ENCODE measurements at regions not wholly inside any gene's neighbourhood (a gene's known extent, or its start where the extent isn't known, plus 50 kb on each side); places are given as distances from the start of the nearest gene placed in this dataset.
A peak's percentile ranks its signal among the peaks of the same experiment; 100 is the strongest.
"Not testable (repeated sequence)": the region's sequence is repeated elsewhere in the genome, so short reads cannot be mapped to it uniquely, and the experiment has no call there.

DNA sequence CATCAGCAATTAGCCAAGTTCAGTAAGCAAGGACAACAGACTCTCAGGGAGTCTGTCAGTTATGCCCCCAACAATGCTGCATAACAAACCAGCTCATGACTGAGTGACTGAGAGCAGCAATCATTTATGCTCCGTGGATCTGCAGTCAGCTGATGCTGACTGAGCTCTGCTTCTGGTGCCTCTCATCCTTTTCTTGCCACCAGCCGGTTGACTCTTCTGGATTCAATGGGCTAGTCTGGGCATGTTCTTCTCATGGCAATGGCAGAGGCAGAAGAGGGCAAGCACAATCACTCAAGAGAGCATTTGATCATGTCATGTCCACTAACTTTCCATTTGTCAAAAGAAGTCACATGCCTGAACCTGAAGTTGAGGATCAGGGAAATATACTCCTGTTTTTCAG, 157.0 kb upstream of the NTRK2 start:
- DNase-seq: no peak

DNA sequence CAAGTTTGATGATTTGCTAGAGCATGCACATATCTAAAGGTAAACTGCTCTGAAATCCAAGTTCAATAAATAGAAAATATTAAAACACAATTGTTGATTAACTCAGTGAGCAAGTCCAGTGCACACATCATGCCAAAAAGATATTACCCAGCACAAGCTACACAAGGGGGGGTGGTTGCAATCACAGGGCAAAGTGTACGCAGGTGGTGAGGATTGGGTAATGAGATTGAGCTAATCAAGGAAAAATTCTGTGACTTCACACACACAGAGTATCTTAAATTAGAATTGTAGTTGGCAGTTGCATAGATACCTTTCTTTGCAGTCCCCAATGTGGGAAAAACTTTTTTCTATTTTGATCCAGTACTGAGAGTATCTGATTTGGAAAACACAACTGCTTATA, 156.1 kb upstream of the NTRK2 start:
- DNase-seq: peak; percentile 13

DNA sequence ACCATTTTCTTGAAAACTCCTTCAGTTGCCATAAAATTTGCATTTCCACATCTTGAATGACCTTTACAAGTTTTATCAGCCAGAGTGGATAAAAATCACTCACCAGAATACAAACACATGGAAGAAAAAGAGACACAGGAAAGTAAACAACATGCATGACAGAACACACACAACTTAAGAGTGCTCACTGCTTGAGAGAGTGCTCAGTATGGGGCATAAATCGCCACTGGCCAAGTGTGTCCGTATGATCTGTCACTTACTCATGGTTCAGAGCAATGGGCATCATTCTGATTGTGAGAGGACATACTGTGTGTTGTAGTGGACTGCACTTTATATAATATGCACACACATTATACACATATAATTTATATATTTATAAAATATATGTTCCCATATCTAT, 155.6 kb upstream of the NTRK2 start:
- peak; percentile 33 for DNase-seq

- no peak for DNase-seq
Observed at GRCh38 chr9:84514421-84514820, 155.1 kb upstream of the NTRK2 start.

GRCh38 chr9:84517026-84517425, 152.5 kb upstream of the NTRK2 start:
- DNase-seq: no peak

DNA sequence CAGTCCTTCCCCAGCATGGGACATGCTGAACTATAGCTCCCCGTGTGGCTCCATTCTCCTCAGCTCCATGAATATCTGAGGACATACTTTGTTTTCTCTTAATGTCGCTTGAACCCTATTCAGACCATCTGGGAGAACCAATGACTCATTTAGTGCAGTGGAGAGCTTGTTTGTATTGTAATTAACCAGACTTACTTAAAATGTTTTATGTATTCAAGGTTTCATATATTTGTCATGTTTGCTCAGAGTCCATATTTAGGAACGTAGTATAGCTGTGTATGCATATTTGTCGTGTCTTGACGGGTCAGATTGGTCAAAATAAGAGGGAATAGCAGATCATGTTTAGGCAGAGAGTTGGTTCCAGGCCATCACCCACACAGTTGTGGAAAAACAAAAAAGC, 150.1 kb upstream of the NTRK2 start:
- no peak for DNase-seq

DNA sequence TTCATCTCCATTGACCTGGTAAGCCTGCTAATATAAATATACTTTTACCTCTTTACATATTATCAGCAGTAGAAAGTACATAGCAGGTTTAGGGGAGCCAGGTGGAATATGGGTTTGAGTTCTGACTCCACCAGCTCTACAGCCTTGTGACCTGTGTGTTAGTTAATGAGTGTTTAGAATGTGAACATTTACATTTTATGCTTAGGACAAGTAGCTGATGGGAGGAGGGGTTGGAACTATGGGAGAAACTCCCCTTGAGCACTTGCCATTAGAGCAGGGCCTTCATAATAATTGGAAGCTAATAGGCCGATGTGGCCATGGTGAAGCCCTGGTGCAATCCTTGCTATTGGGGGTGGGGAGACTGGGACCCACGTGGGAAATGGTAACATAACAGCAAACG, 148.3 kb upstream of the NTRK2 start:
- no peak for DNase-seq

GRCh38 chr9:84526211-84526610, 143.3 kb upstream of the NTRK2 start:
- DNase-seq: not testable (repeated sequence)

- not testable (repeated sequence) for DNase-seq
Observed at GRCh38 chr9:84527060-84527720, 142.3 kb upstream of the NTRK2 start.

DNA sequence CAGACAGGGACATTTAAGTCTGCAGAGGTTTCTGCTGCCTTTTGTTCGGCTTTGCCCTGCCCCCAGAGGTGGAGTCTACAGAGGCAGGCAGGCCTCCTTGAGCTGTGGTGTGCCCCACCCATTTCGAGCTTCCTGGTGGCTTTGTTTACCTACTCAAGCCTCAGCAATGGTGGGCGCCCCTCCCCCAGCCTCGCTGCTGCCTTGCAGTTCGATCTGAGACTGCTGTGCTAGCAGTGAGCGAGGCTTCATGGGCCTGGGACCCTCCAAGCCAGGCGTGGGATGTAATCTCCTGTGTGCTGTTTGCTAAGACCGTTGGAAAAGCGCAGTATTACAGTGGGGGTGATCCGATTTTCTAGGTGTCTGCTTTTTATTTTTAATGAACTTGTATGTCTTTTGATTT, 133.6 kb upstream of the NTRK2 start:
- DNase-seq: not testable (repeated sequence)

DNA sequence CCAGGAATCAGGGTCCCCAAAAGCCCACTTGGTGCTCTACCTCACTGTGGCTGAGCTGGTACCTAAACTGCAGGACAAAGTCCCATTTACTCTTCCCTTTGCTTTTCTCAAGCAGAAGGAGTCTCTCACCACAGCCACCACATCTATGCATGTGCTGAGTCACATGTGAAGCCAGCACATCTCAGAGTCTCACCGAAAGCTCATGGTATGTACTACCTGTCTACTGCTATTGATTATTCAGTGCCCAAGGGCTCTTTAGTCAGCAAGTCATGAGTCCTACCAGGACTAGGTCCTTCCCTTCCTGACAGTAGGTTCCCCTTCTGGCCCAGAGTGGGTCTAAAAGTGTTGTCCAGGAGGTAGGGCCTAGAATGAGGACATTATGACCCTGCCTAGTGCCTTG, 130.7 kb upstream of the NTRK2 start:
- no peak for DNase-seq

DNA sequence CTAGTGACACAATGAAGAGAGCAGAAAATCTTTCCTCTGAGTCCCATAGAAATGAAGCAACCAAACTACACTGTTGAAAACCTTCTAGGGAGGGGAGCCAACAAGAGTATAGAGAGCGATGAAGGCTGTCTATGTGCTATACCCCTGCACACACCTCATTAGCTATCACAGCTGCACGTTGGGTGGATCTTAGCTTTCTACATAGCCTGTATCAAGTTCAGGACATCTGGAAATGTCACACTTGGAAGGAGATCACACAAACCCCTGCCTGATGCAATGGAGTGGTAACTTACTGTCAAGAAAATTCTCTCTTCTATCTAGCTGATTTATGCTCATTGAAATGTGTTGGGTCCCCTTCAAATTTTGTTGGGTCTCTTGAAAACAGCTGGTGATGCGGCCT, 127.0 kb upstream of the NTRK2 start:
- no peak for DNase-seq

GRCh38 chr9:84554069-84554664, 115.4 kb upstream of the NTRK2 start:
- DNase-seq: no peak

GRCh38 chr9:84556556-84556955, 113.0 kb upstream of the NTRK2 start:
- no peak for DNase-seq

DNA sequence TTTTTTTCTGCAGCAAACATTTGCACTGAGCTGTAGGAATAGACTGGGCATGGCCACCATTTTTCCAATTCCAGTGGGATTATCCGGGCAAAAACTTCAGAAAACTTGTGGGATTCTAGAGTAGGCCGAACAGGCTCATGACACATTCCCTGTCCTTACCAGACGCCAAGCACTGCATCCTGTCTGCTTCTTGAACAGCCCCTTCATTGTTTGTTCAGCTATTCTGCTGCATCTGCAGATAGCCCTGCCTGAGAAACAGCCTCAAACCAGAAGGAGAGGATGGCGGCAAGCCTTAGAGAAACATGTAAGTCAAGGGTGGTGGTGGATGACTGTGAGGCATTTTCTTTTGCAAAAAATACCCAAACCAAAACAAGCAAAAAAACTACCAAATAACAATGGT, 111.8 kb upstream of the NTRK2 start:
- DNase-seq: no peak

DNA sequence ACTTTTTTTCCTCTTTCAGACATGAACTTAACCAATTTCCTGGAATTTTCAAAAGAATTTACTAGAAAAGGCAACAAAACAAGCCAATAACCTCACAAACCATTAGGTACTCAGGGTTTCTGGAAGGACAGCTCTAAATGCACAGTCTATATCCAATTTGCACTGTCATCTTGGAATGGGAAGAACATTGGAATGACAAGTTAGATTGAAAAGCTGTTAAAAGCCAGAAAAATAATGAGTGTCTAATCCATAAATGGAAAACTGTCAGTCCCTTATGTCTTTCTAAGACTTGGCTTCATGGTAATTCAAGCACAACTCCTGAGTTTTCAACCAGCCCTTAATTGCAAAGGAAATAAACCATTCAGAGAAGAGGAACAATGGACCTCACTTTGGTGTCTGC, 105.8 kb upstream of the NTRK2 start:
- DNase-seq: no peak

DNA sequence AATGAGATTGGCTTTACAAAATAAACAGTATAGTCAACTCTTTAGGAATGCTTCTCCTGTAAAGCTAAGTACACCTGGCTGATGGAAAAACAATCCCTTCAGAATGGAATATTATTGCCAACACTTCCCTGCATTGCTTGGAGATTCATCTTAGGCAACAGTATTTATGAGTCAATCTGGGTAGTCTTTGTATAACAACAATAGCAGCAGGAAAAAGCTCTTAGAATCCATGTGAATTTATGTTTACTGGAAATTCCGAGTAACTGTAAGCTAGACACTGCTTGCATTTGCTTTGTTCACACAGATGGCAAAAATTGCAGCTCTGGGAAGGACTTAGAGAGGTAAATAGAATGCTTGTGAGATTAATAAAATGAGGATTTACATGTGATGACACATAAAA, 101.7 kb upstream of the NTRK2 start:
- DNase-seq: no peak

DNA sequence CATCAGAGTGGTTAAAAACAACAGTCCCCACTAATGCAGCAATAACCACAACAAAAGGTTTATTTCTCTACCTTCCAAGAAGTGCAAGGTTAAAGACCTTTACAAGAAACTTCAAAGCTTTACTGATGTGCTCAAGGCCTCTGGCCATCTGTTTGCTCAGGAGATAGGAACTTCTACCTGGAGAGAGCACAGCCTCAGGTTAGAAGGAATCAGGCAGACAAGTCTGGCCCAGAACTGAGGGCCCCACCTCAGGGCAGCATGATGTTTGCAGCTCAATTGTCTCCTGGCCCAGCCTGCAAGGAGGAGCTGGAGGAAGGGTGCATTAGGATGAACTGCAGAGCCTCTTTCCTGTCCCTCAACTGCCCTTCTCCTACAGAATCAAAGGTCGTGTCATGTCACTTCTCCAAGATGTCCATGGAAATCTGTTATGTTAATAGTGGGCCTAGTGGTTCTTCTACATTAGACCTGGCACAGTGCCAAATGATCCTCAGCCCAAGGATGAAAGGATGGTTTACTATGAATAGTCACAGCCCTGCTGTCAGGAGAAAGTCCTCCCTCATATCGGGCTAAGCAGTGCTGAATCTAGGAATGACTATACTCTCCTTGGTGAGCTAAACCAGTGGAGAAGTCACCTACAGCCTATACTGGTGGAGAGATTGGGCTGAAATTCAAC, 98.9 kb upstream of the NTRK2 start:
- no peak for DNase-seq

DNA sequence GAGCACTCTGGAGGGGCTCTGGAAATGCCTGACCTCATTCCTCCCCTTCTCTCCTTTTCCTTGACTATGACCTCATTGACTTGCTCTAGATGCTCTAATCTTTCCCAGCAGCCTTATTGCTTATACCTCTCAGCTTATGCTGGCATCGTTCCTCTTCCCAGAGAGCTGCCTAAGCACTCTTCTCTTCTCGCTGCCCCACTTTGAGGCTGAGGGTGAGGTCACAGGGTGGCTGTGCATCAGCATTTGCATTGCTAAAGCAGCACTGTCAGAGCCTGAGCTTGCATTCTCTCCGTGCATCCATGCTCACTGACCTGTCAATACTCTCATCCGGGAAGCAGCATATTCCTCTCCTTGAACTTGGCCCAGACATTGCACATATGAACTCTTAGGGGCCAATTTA, 96.4 kb upstream of the NTRK2 start:
- DNase-seq: no peak

DNA sequence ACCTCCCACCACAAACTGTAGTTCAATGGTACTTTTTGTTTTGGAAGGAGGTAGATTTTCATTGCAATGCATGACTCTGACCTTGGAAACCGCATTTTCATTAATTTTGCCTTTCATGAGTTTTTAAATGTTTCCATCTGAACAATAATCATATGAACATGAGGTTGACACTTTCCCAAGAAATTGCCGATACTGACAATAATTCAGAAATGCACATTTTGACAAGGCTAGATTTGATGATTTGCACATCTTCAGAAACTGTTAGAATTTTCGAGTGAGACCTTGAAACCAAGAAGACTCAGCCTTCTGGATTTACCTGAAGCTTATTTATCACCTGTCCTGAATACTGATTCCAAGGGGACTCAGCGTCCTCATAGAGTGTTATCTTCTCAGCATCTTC, 93.8 kb upstream of the NTRK2 start:
- no peak for DNase-seq

DNA sequence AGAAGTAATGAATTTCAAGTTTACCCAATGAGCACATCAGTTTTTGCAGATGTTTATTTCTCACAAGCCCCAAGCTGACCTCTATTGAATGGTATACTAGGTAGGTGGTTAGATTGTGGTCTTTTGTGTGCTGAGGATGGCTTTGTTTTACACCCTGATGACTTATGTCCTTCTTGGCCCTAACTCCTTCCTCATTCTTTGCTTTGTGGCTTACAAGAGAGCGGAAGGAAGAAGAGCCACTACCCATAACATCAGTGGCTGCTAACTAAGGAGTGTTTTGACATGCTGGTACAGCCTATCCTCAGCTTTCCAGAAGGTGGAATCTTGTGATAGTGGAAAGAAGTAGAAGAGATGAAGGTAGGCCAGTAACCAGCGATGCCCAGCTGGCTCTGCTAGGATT, 85.7 kb upstream of the NTRK2 start:
- no peak for DNase-seq

DNA sequence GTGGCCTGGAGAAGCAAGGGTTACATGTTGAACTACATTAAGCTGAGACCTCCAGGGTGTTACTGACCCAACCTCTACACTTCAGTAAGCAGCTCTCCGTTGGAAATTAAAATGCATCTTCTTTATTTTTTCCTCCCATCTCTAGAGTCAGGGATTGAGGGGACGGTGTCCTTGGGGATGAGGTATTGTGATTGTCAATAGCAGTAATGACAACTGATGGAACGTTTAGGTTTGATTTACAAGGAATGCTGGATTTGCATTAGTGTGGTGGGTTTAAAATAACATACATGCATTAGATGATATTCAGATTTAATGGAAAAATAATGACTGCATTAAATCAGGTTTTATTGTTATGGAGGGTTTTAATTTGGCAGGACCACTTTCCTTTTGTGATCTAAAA, 82.9 kb upstream of the NTRK2 start:
- no peak for DNase-seq

DNA sequence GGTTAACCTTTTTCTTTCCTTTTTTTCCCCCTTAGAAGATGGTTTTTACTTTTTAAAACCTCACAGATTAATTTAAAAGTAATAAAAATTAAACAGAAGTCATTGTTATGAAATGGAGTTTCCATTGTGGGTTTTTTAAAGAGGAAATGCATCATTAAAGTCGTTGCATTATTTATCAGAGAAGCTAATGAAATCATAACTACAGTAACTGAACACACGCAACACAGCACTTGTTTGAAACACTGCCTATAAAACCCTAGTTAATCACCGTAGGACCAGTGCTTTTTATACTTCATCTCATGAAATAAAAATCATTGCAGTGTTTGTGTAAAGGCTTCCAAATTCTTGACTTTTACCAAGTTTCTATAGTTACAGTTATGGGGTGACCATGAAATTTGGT, 82.4 kb upstream of the NTRK2 start:
- no peak for DNase-seq

DNA sequence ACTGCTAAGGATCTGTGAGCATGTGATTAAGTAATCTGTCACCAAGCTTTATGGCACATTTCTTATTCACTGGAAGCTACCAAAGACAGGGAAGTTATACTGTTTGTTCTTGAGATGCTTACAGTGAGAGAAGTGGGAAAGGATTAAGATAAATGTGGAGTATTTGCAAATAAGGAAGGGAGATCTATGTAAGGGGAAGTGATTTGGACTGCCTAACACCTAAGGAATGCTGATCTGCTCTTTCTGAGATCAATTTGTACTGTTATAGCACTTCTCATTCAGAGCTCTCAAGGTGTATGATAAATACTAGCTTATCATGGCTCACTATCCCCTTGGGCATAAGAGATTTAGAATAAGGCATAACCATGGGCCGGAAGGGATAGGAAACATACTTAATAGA, 80.0 kb upstream of the NTRK2 start:
- DNase-seq: no peak

DNA sequence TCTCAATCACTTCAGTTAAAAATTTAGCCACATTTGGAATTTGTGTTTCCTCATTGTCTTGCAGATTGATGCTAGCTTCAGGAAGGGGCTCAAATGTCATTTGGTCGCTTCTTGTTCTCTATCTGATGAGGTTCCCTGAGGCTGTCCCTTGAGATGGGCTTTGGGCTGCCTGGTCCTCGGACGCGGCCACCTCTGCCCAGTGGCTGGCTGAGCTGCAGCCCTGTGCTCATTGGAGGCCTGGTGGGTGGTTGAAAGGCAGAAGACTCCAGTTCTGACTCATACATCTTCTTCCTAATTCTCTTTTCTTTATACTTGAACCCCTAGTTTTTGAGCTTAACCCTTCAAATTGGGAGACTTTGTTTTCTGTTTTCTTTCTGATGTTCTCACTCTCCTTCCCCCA, 78.8 kb upstream of the NTRK2 start:
- DNase-seq: no peak

Data from kidney glomerular epithelial cell (primary cell).